ENCODE measurements at regions not wholly inside any gene's neighbourhood (a gene's known extent, or its start where the extent isn't known, plus 50 kb on each side); places are given as distances from the start of the nearest gene placed in this dataset.

DNA sequence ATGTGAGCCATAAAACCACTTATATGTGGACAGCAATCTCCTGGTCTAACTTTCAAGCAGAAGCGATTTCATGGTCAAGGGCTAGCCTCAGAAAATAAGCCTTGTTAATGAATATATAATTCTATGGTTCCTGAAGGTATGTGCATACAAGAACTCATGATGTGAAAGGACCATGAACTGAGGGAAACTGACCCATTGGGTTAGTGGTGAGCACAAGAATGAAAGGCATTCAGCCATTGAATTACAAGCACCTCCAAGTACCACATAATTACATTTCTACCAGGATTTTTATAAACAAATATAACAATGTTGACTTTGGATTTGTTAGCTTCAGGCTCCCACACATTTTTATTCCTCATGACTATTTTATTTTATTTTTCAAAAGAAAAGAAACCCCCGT lies 459.0 kb downstream of the TLE4 start:
- ChIA-PET POLR2A (no interaction called here), CTCF (no interaction called here)
- no peak overlapping the region for H3K4me3 ChIP-seq (ENCODE audit: low read length)
- Mint-ChIP-seq H3K9me3 (peaks cover 6% of the 10 kb centered on the region), H3K36me3 (ENCODE audit: low read depth) (no peaks in the 10 kb centered on the region), H3K27ac (no peak overlapping the region), H3K4me3 (no peak overlapping the region), H3K27me3 (no peaks in the 10 kb centered on the region), H3K4me1 (ENCODE audit: low read depth) (no peaks in the 10 kb centered on the region)
- H3K4me1 ChIP-seq (ENCODE audit: insufficient read depth, low read length), result no peaks in the 10 kb centered on the region
- ATAC-seq (ENCODE audit: poor library complexity) (no peak), DNase-seq (no peak)
- no peaks in the 10 kb centered on the region for H3K36me3 ChIP-seq (ENCODE audit: insufficient read depth, low read length)
- TF ChIP-seq, protein P1, sequence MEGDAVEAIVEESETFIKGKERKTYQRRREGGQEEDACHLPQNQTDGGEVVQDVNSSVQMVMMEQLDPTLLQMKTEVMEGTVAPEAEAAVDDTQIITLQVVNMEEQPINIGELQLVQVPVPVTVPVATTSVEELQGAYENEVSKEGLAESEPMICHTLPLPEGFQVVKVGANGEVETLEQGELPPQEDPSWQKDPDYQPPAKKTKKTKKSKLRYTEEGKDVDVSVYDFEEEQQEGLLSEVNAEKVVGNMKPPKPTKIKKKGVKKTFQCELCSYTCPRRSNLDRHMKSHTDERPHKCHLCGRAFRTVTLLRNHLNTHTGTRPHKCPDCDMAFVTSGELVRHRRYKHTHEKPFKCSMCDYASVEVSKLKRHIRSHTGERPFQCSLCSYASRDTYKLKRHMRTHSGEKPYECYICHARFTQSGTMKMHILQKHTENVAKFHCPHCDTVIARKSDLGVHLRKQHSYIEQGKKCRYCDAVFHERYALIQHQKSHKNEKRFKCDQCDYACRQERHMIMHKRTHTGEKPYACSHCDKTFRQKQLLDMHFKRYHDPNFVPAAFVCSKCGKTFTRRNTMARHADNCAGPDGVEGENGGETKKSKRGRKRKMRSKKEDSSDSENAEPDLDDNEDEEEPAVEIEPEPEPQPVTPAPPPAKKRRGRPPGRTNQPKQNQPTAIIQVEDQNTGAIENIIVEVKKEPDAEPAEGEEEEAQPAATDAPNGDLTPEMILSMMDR (IDR thresholded peaks at IDR 0.05), result no peak
- H3K9me3 ChIP-seq (ENCODE audit: control insufficient read depth in 1 of 2, insufficient read depth in 1 of 2, low read length in 2 of 2), result peaks cover 9 to 12% of the 10 kb centered on the region in 2 experiments
- H3K27ac ChIP-seq (ENCODE audit: low read depth in 1 of 2, low read length in 2 of 2), result no peak overlapping the region
- intact Hi-C loops (cut with DNase I, micrococcal nuclease), result no loop called here
- H3K27me3 ChIP-seq (ENCODE audit: control insufficient read depth in 1 of 2, insufficient read depth in 2 of 2, low read length in 2 of 2), result no peaks in the 10 kb centered on the region

DNA sequence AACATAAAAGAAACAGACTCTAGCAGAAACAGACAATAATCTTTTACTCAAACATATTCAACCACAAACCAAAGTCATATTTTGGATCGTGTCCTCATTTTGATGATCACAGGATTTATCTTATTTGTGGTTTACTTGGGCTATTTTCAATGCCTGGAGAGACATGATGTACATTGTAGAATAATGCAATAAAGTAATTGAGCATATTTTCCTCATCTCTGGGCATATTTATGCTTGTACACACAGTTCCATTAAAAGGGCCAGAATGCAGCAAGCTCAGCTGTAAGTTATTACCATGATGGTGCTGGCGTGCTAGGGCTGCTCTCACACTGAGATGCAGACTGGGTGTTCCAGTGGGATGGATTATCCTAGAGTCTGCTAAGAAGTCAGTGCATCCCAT lies 456.7 kb downstream of the TLE4 start:
- Mint-ChIP-seq H3K27ac (no peak overlapping the region), H3K9me3 (peaks cover 5% of the 10 kb centered on the region), H3K36me3 (ENCODE audit: low read depth) (no peaks in the 10 kb centered on the region), H3K27me3 (no peaks in the 10 kb centered on the region), H3K4me3 (no peak overlapping the region), H3K4me1 (ENCODE audit: low read depth) (no peaks in the 10 kb centered on the region)
- TF ChIP-seq, protein P1 (IDR thresholded peaks at IDR 0.05), result no peak
- H3K27me3 ChIP-seq (ENCODE audit: control insufficient read depth in 1 of 2, insufficient read depth in 2 of 2, low read length in 2 of 2), result no peaks in the 10 kb centered on the region
- DNase-seq (no peak), ATAC-seq (ENCODE audit: poor library complexity) (no peak)
- H3K36me3 ChIP-seq (ENCODE audit: insufficient read depth, low read length), result no peaks in the 10 kb centered on the region
- intact Hi-C loops (cut with DNase I, micrococcal nuclease), result no loop called here
- CTCF ChIA-PET, result no interaction called here
- POLR2A ChIA-PET, result no interaction called here
- peaks cover 6 to 9% of the 10 kb centered on the region in 2 experiments for H3K9me3 ChIP-seq (ENCODE audit: control insufficient read depth in 1 of 2, insufficient read depth in 1 of 2, low read length in 2 of 2)
- H3K27ac ChIP-seq (ENCODE audit: low read depth in 1 of 2, low read length in 2 of 2), result no peak overlapping the region
- no peaks in the 10 kb centered on the region for H3K4me1 ChIP-seq (ENCODE audit: insufficient read depth, low read length)
- no peak overlapping the region for H3K4me3 ChIP-seq (ENCODE audit: low read length)

DNA sequence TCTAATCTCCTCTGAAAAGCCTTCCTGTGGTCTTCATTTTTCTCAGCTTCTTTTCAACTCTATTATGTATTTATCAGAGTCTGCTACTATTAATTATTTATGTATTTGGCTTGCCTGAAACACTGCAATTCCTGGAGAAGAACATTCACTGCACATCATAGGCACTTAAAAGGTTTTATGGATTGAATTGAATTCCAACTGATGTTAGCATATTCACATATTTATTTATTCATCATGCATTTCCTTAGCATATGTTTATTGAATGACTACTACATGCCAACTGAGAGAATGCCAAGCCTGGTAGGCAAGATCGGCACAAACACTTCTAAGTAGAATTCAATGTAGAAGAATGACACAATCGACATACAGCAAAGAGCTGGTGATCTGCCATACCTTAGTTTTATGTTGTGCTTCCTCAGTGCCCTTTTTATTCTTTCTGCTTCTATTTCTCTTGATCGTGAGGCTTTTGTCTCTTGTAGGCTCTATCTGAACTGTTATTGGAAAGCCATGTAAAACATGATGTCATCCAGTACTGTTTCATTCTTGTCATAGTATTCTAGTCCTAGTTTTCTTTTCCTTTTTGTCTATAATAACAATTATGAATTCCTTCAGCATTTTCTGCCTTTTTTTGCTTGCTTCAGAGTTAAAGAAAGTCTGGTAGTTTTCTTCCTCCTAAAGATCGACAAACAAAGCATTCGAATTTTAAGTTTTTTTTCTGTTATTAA lies 454.2 kb downstream of the TLE4 start:
- POLR2A ChIA-PET, result no interaction called here
- Histone ChIP-seq H3K9me3 (ENCODE audit: control insufficient read depth in 1 of 2, insufficient read depth in 1 of 2, low read length in 2 of 2) (no peaks in the 10 kb centered on the region), H3K36me3 (ENCODE audit: insufficient read depth, low read length) (no peaks in the 10 kb centered on the region), H3K27me3 (ENCODE audit: control insufficient read depth in 1 of 2, insufficient read depth in 2 of 2, low read length in 2 of 2) (no peaks in the 10 kb centered on the region), H3K27ac (ENCODE audit: low read depth in 1 of 2, low read length in 2 of 2) (no peak overlapping the region), H3K4me3 (ENCODE audit: low read length) (no peak overlapping the region), H3K4me1 (ENCODE audit: insufficient read depth, low read length) (no peaks in the 10 kb centered on the region)
- intact Hi-C loops (cut with DNase I, micrococcal nuclease), result no loop called here
- Mint-ChIP-seq H3K4me1 (ENCODE audit: low read depth) (no peaks in the 10 kb centered on the region), H3K27ac (no peak overlapping the region), H3K27me3 (no peaks in the 10 kb centered on the region), H3K4me3 (no peak overlapping the region), H3K9me3 (no peaks in the 10 kb centered on the region), H3K36me3 (ENCODE audit: low read depth) (no peaks in the 10 kb centered on the region)
- DNase-seq (no peak), ATAC-seq (ENCODE audit: poor library complexity) (no peak)
- TF ChIP-seq, protein P1 (IDR thresholded peaks at IDR 0.05), result no peak
- CTCF ChIA-PET, result no interaction called here

All from CD4-positive, alpha-beta T cell (primary cell).